ENCODE measurements at regions not wholly inside any gene's neighbourhood (a gene's known extent, or its start where the extent isn't known, plus 50 kb on each side); places are given as distances from the start of the nearest gene placed in this dataset.

DNA sequence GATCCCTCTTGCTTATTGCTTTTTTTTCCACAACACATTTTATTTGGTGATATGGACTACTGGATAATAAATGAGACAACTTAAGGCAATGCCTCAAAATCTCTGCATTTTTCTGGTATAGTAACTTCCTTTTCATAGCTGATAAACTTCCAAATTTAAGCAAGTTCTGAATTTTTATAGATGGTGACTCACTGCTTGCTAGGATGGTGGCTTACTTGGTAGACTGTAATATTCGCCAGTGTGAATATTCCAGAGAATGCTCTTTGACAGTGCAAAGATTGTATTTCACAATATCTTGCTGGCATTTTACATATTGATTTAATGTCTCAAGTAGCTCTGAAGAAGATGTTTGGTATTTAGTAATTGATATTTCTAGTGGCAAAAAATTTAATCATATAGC, 472.4 kb downstream of the TFEC start:
- TF ChIP-seq CTCF (IDR thresholded peaks at IDR 0.05) (no peak), POLR2A (IDR thresholded peaks at IDR 0.05) (no peak)
